Middle frontal gyrus (tissue), 1 donor: ENCODE measurements at regions not wholly inside any gene's neighbourhood (a gene's known extent, or its start where the extent isn't known, plus 50 kb on each side); places are given as distances from the start of the nearest gene placed in this dataset.

Source experiments
- DNase-seq: peaks from one replicate; pipeline ENCODE4 v3.0.0-alpha.2; 2015; ENCODE audit warnings: low spot score; ENCODE audit errors: extremely low spot score

- no peak for DNase-seq
These were observed 201.9 kb upstream of the CCDC150 start for GRCh38 chr2:196437626-196438025.

GRCh38 chr2:196439760-196440159 is 199.8 kb upstream of the CCDC150 start:
- DNase-seq, result no peak

GRCh38 chr2:196440413-196440812 is 199.1 kb upstream of the CCDC150 start:
- DNase-seq, result no peak

- no peak for DNase-seq
These were observed 198.0 kb upstream of the CCDC150 start for GRCh38 chr2:196441527-196441926.

- DNase-seq, result no peak
These were observed 197.3 kb upstream of the CCDC150 start for GRCh38 chr2:196442211-196442610.

- no peak for DNase-seq
These were observed 195.1 kb upstream of the CCDC150 start for GRCh38 chr2:196444442-196444841.

- DNase-seq, result no peak
These were observed 193.5 kb upstream of the CCDC150 start for GRCh38 chr2:196445991-196446390.

GRCh38 chr2:196448407-196449079 is 191.0 kb upstream of the CCDC150 start:
- no peak for DNase-seq

GRCh38 chr2:196449083-196449482 is 190.4 kb upstream of the CCDC150 start:
- no peak for DNase-seq

- no peak for DNase-seq
These were observed 186.8 kb upstream of the CCDC150 start for GRCh38 chr2:196452758-196453157.

GRCh38 chr2:196453613-196454047 is 185.9 kb upstream of the CCDC150 start:
- no peak for DNase-seq

- DNase-seq, result no peak
These were observed 185.0 kb upstream of the CCDC150 start for GRCh38 chr2:196454492-196454891.

- no peak for DNase-seq
These were observed 180.0 kb upstream of the CCDC150 start for GRCh38 chr2:196459539-196459938.

- DNase-seq, result no peak
These were observed 175.8 kb upstream of the CCDC150 start for GRCh38 chr2:196463706-196464105.

GRCh38 chr2:196464311-196464710 is 175.2 kb upstream of the CCDC150 start:
- no peak for DNase-seq

- DNase-seq, result no peak
These were observed 172.9 kb upstream of the CCDC150 start for GRCh38 chr2:196466581-196466980.

GRCh38 chr2:196468394-196468793 is 171.1 kb upstream of the CCDC150 start:
- DNase-seq, result no peak

- DNase-seq, result no peak
These were observed 165.9 kb upstream of the CCDC150 start for GRCh38 chr2:196473617-196474016.

- DNase-seq, result no peak
These were observed 163.9 kb upstream of the CCDC150 start for GRCh38 chr2:196475611-196476010.

GRCh38 chr2:196478588-196478987 is 160.9 kb upstream of the CCDC150 start:
- no peak for DNase-seq

GRCh38 chr2:196479350-196479749 is 160.2 kb upstream of the CCDC150 start:
- DNase-seq, result no peak

GRCh38 chr2:196480653-196481323 is 158.7 kb upstream of the CCDC150 start:
- DNase-seq, result no peak

GRCh38 chr2:196481324-196481697 is 158.2 kb upstream of the CCDC150 start:
- DNase-seq, result no peak
